Stomach (tissue), 4 donors: ENCODE measurements at regions not wholly inside any gene's neighbourhood (a gene's known extent, or its start where the extent isn't known, plus 50 kb on each side); places are given as distances from the start of the nearest gene placed in this dataset.

Source experiments
- CTCF ChIP-seq, 7 experiments: fragments of 450-650 bp in 4 of 7; fragments of 200-600 bp in 3 of 7; sonication (generic) in 3 of 7; IDR thresholded peaks; one replicate each; pipeline ENCODE4 v1.5.1; 2016 to 2019; ENCODE audit warnings: antibody characterized with exemption in 7 of 7, control low read depth in 2 of 7, mild to moderate bottlenecking in 1 of 7
- EP300 ChIP-seq: sonication (generic); formaldehyde crosslinking; IDR thresholded peaks from one replicate; pipeline ENCODE4 v1.6.1; 2017; ENCODE audit warnings: antibody characterized with exemption
- POLR2A ChIP-seq, 4 donors: fragments of 450-650 bp; IDR thresholded peaks; one replicate each; pipeline ENCODE4 v1.6.1; 2016; ENCODE audit warnings: antibody characterized with exemption in 4 of 4, control low read depth in 2 of 4, mild to moderate bottlenecking in 1 of 4, moderate library complexity in 1 of 4
- POLR2AphosphoS5 ChIP-seq, 3 donors: sonication (generic); formaldehyde crosslinking; IDR thresholded peaks; one replicate each; pipeline ENCODE4 v1.6.1; 2016; ENCODE audit warnings: antibody characterized with exemption in 3 of 3

DNA sequence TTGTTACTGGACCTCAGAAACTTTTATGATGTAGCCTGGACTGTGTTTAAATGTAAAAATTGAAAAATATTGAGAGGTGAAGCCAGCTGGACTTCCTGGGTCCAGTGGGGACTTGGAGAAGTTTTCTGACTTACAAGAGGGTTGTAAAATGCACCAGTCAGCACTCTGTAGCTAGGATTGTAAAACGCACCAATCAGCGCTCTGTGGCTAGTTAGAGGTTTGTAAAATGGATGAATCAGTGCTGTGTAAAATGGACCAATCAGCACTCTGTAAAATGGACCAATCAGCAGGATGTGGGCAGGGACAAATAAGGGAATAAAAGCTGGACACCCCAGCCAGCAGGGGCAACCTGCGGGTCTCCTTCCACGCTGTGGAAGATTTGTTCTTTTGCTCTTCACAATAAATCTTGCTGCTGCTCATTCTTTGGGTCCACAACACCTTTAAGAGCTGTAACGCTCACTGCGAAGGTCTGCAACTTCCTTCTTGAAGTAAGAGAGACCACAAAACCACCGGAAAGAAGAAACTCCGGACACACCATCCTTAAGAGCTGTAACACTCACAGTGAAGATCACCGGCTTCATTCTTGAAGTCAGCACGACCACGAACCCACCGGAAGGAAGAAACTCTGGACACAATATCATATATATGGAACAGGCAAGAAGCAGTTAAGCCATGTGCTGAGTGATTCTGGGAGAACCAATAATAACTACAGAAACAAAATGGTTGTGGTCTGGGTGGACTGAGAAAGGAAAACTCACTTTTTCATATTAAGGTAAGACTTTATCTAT lies 201.3 kb downstream of the GABRG2 start:
- TF ChIP-seq CTCF (IDR thresholded peaks at IDR 0.05) (no peak), POLR2A (IDR thresholded peaks at IDR 0.05) (no peak), POLR2AphosphoS5 (IDR thresholded peaks at IDR 0.05) (no peak), EP300 (no peak)
